Prostate gland (tissue), 2 donors: ENCODE measurements at regions not wholly inside any gene's neighbourhood (a gene's known extent, or its start where the extent isn't known, plus 50 kb on each side); places are given as distances from the start of the nearest gene placed in this dataset.
"Not testable (repeated sequence)": the region's sequence is repeated elsewhere in the genome, so short reads cannot be mapped to it uniquely, and the experiment has no call there.

ENCODE experiments used
- DNase-seq: peaks from one replicate; pipeline ENCODE4 v3.0.0-alpha.2; 2019; ENCODE audit warnings: low spot score
- H3K27ac ChIP-seq, 2 donors: fragments of 200-600 bp; sonication (generic); 2 replicates each; pipeline ENCODE4 v1.5.1; 2017 to 2019
- H3K27me3 ChIP-seq: fragments of 200-600 bp; sonication (generic); replicated peaks from 2 replicates; pipeline ENCODE4 v1.5.1; 2019; ENCODE audit not compliant: insufficient read depth
- H3K36me3 ChIP-seq, 2 donors: fragments of 200-600 bp; sonication (generic); 1 replicate in 1 of 2; 2 replicates in 1 of 2; pipeline versions ENCODE4 v1.5.1 to v1.8.1; 2017 to 2019
- H3K4me1 ChIP-seq: fragments of 200-600 bp; sonication (generic); replicated peaks from 2 replicates; pipeline ENCODE4 v1.5.1; 2019
- H3K4me3 ChIP-seq, 2 donors: fragments of 200-600 bp; sonication (generic); 2 replicates each; pipeline ENCODE4 v1.5.1; 2017 to 2019
- H3K9me3 ChIP-seq: fragments of 200-600 bp; sonication (generic); 2 replicates; pipeline ENCODE4 v1.5.1; 2017
- CTCF ChIP-seq, 4 experiments: fragments of 200-600 bp in 2 of 4; fragments of 450-650 bp in 2 of 4; sonication (generic) in 2 of 4; IDR thresholded peaks; 1 replicate in 3 of 4; 2 replicates in 1 of 4; pipeline ENCODE4 v1.5.1; 2016 to 2019; ENCODE audit warnings: antibody characterized with exemption in 4 of 4, mild to moderate bottlenecking in 2 of 4, moderate library complexity in 2 of 4
- POLR2A ChIP-seq: fragments of 450-650 bp; IDR thresholded peaks from one replicate; pipeline ENCODE4 v1.6.1; 2016; ENCODE audit warnings: antibody characterized with exemption, mild to moderate bottlenecking
- POLR2AphosphoS5 ChIP-seq: sonication (generic); formaldehyde crosslinking; IDR thresholded peaks from one replicate; pipeline ENCODE4 v1.6.1; 2017; ENCODE audit warnings: antibody characterized with exemption
- WGBS: methylation state at CpG from one replicate; pipeline ENCODE4 v1.1.5; 2018; 5-methylcytosine and 5-hydroxymethylcytosine counted together
- intact Hi-C: fragments of 100-400 bp; cut with DNase I; formaldehyde crosslinking; loops from one replicate; pipeline ENCODE4 v1.14.2; 2022

GRCh38 chr3:87674397-87675161 lies 384.2 kb downstream of the CGGBP1 start:
- H3K4me3 ChIP-seq, result no peak overlapping the region
- 75% methylated on average over 9 of the region's 9 CpGs for WGBS
- no peaks in the 10 kb centered on the region for H3K9me3 ChIP-seq
- H3K27ac ChIP-seq, result no peak overlapping the region
- DNase-seq, result no peak
- TF ChIP-seq POLR2A (no peak), CTCF (IDR thresholded peaks at IDR 0.05) (no peak), POLR2AphosphoS5 (no peak)
- no peaks in the 10 kb centered on the region for H3K4me1 ChIP-seq
- no peaks in the 10 kb centered on the region for H3K36me3 ChIP-seq
- H3K27me3 ChIP-seq, result no peaks in the 10 kb centered on the region
- intact Hi-C loops, result no loop called here

GRCh38 chr3:87673132-87673531 lies 385.7 kb downstream of the CGGBP1 start:
- intact Hi-C loops, result no loop called here
- H3K27ac ChIP-seq, result no peak overlapping the region
- H3K4me1 ChIP-seq, result no peaks in the 10 kb centered on the region
- H3K9me3 ChIP-seq, result no peaks in the 10 kb centered on the region
- DNase-seq, result no peak
- 78% methylated on average over 4 of the region's 4 CpGs for WGBS
- TF ChIP-seq POLR2A (no peak), CTCF (IDR thresholded peaks at IDR 0.05) (no peak), POLR2AphosphoS5 (no peak)
- no peaks in the 10 kb centered on the region for H3K36me3 ChIP-seq
- H3K27me3 ChIP-seq, result no peaks in the 10 kb centered on the region
- no peak overlapping the region for H3K4me3 ChIP-seq

GRCh38 chr3:87654184-87654583 lies 377.8 kb upstream of the POU1F1 start:
- H3K9me3 ChIP-seq, result no peaks in the 10 kb centered on the region
- DNase-seq, result no peak
- no peak overlapping the region for H3K4me3 ChIP-seq
- TF ChIP-seq POLR2AphosphoS5 (no peak), POLR2A (no peak), CTCF (IDR thresholded peaks at IDR 0.05) (no peak)
- intact Hi-C loops, result no loop called here
- WGBS, result 96% methylated on average over 2 of the region's 2 CpGs
- no peaks in the 10 kb centered on the region for H3K27me3 ChIP-seq
- no peak overlapping the region for H3K27ac ChIP-seq
- H3K4me1 ChIP-seq, result no peaks in the 10 kb centered on the region
- H3K36me3 ChIP-seq, result no peaks in the 10 kb centered on the region

- H3K4me3 ChIP-seq, intact Hi-C loops, H3K36me3 ChIP-seq, H3K9me3 ChIP-seq, DNase-seq, H3K27ac ChIP-seq, H3K4me1 ChIP-seq, H3K27me3 ChIP-seq: not testable (repeated sequence)
- WGBS, result 75% methylated on average over 3 of the region's 3 CpGs
Measured at GRCh38 chr3:87653138-87653537, 376.8 kb upstream of the POU1F1 start.

GRCh38 chr3:87634426-87634825 lies 358.0 kb upstream of the POU1F1 start:
- no peaks in the 10 kb centered on the region for H3K27me3 ChIP-seq
- H3K27ac ChIP-seq, result no peak overlapping the region
- DNase-seq, result no peak
- H3K4me3 ChIP-seq, result no peak overlapping the region
- intact Hi-C loops, result no loop called here
- no peaks in the 10 kb centered on the region for H3K9me3 ChIP-seq
- no peaks in the 10 kb centered on the region for H3K4me1 ChIP-seq
- H3K36me3 ChIP-seq, result no peaks in the 10 kb centered on the region
- TF ChIP-seq POLR2AphosphoS5, result no peak
- no peak for TF ChIP-seq CTCF (IDR thresholded peaks at IDR 0.05)
- no peak for TF ChIP-seq POLR2A
- 41% methylated on average over 1 of the region's 1 CpG for WGBS
